OCI-LY7 (cell line): ENCODE measurements at regions not wholly inside any gene's neighbourhood (a gene's known extent, or its start where the extent isn't known, plus 50 kb on each side); places are given as distances from the start of the nearest gene placed in this dataset.

Experiments used
- CTCF ChIP-seq: fragments of 200-600 bp; sonication (generic); conservative IDR thresholded peaks from 2 replicates; pipeline ENCODE4 v1.5.1; 2014; ENCODE audit warnings: mild to moderate bottlenecking, antibody characterized with exemption, low read length, moderate library complexity, mixed read lengths
- EZH2phosphoT487 ChIP-seq: fragments of 200-600 bp; sonication (generic); IDR thresholded peaks from 2 replicates; pipeline ENCODE4 v1.6.1; 2018; ENCODE audit warnings: low read depth, borderline replicate concordance, mild to moderate bottlenecking, mixed run types, antibody characterized with exemption, low read length, moderate library complexity, mixed read lengths

GRCh38 chrX:69387567-69388487, 116.3 kb upstream of the NALF2 start:
- TF ChIP-seq CTCF (peak; percentile 43), EZH2phosphoT487 (no peak)
